WTC11 (cell line): ENCODE measurements at regions not wholly inside any gene's neighbourhood (a gene's known extent, or its start where the extent isn't known, plus 50 kb on each side); places are given as distances from the start of the nearest gene placed in this dataset.

Experiments
- ATAC-seq: fragments of 200-7000 bp; cut with Tn5 transposase; 2 replicates; pipeline ENCODE4 v1.10.0; 2021; ENCODE audit warnings: mild to moderate bottlenecking, moderate library complexity
- CTCF ChIA-PET: fragments of 300-600 bp; sonication (Branson Sonifier 250); formaldehyde crosslinking; loops from one replicate; lab custom pipeline; 2021; ENCODE audit warnings: antibody characterized with exemption; lab: Charles Lee
- POLR2A ChIA-PET: fragments of 350-600 bp; sonication (Branson Sonifier 250); formaldehyde crosslinking; loops from one replicate; lab custom pipeline; 2021; ENCODE audit warnings: antibody characterized with exemption; lab: Charles Lee
- DNase-seq: peaks from one replicate; pipeline ENCODE4 v3.0.0; 2021; ENCODE audit warnings: low spot score
- H3K27ac Mint-ChIP-seq: 2 replicates; pipeline ENCODE4 v1.8.0; 2021; ENCODE audit warnings: mixed read lengths
- H3K27me3 Mint-ChIP-seq: 2 replicates; pipeline ENCODE4 v1.8.0; 2021; ENCODE audit warnings: low read depth, mild to moderate bottlenecking, moderate library complexity, mixed read lengths
- H3K36me3 Mint-ChIP-seq: 2 replicates; pipeline ENCODE4 v1.8.0; 2021; ENCODE audit warnings: mixed read lengths
- H3K4me1 Mint-ChIP-seq: 2 replicates; pipeline ENCODE4 v1.8.0; 2022; ENCODE audit warnings: mixed read lengths
- H3K4me3 Mint-ChIP-seq: 2 replicates; pipeline ENCODE4 v1.8.0; 2021; ENCODE audit warnings: mild to moderate bottlenecking, moderate library complexity, mixed read lengths
- H3K9me3 Mint-ChIP-seq: 2 replicates; pipeline ENCODE4 v1.8.0; 2021; ENCODE audit warnings: mixed read lengths
- ELF4 ChIP-seq: sonication (generic); formaldehyde crosslinking; IDR thresholded peaks from 2 replicates; pipeline ENCODE4 v1.8.1; 2022; ENCODE audit warnings: low read depth, mild to moderate bottlenecking, moderate library complexity, missing genetic modification reagents
- ETV6 ChIP-seq: sonication (generic); formaldehyde crosslinking; IDR thresholded peaks from 2 replicates; pipeline ENCODE4 v1.8.1; 2022; ENCODE audit warnings: mild to moderate bottlenecking, missing genetic modification reagents
- GABPB1 ChIP-seq: sonication (generic); formaldehyde crosslinking; IDR thresholded peaks from 2 replicates; pipeline ENCODE4 v1.8.1; 2023; ENCODE audit warnings: mild to moderate bottlenecking, missing genetic modification reagents
- GTF2I ChIP-seq: fragments of 250-450 bp; sonication (Bioruptor Pico); conservative IDR thresholded peaks from 2 replicates; pipeline ENCODE4 v1.4.0; 2021; ENCODE audit warnings: mild to moderate bottlenecking
- JUN ChIP-seq: sonication (generic); formaldehyde crosslinking; IDR thresholded peaks from 2 replicates; pipeline ENCODE4 v1.8.0; 2023; ENCODE audit warnings: mild to moderate bottlenecking, missing genetic modification reagents
- KAT7 ChIP-seq: sonication (generic); formaldehyde crosslinking; IDR thresholded peaks from 2 replicates; pipeline ENCODE4 v1.8.1; 2023; ENCODE audit warnings: missing genetic modification reagents, mild to moderate bottlenecking, borderline replicate concordance
- MLX ChIP-seq: sonication (generic); formaldehyde crosslinking; IDR thresholded peaks from 2 replicates; pipeline ENCODE4 v1.8.1; 2023; ENCODE audit warnings: mild to moderate bottlenecking, missing genetic modification reagents, moderate library complexity
- MYBL2 ChIP-seq: sonication (generic); formaldehyde crosslinking; IDR thresholded peaks from 2 replicates; pipeline ENCODE4 v1.8.1; 2023; ENCODE audit warnings: mild to moderate bottlenecking, moderate library complexity, missing genetic modification reagents
- NR3C1 ChIP-seq: sonication (generic); formaldehyde crosslinking; conservative IDR thresholded peaks from 2 replicates; pipeline ENCODE4 v1.8.1; 2023; ENCODE audit warnings: low read depth, mild to moderate bottlenecking, missing genetic modification reagents
- SMAD4 ChIP-seq: sonication (generic); formaldehyde crosslinking; IDR thresholded peaks from 2 replicates; pipeline ENCODE4 v1.8.0; 2022; ENCODE audit warnings: mild to moderate bottlenecking, missing genetic modification reagents
- TEAD4 ChIP-seq: sonication (generic); formaldehyde crosslinking; IDR thresholded peaks from 2 replicates; pipeline ENCODE4 v1.8.0; 2022; ENCODE audit warnings: mild to moderate bottlenecking, missing genetic modification reagents
- USF1 ChIP-seq: sonication (generic); formaldehyde crosslinking; IDR thresholded peaks from 2 replicates; pipeline ENCODE4 v1.8.0; 2022; ENCODE audit warnings: mild to moderate bottlenecking, missing genetic modification reagents
- USF2 ChIP-seq: sonication (generic); formaldehyde crosslinking; IDR thresholded peaks from 2 replicates; pipeline ENCODE4 v1.8.1; 2023; ENCODE audit warnings: mild to moderate bottlenecking, missing genetic modification reagents, moderate library complexity
- ZBTB21 ChIP-seq: sonication (generic); formaldehyde crosslinking; IDR thresholded peaks from 2 replicates; pipeline ENCODE4 v1.8.1; 2023; ENCODE audit warnings: mild to moderate bottlenecking, missing genetic modification reagents, borderline replicate concordance
- ZBTB43 ChIP-seq: sonication (generic); formaldehyde crosslinking; IDR thresholded peaks from 2 replicates; pipeline ENCODE4 v1.8.1; 2023; ENCODE audit warnings: mild to moderate bottlenecking, missing genetic modification reagents
- ZNF219 ChIP-seq: sonication (generic); formaldehyde crosslinking; IDR thresholded peaks from 2 replicates; pipeline ENCODE4 v1.8.0; 2023; ENCODE audit warnings: missing genetic modification reagents, mild to moderate bottlenecking, borderline replicate concordance
- ZNF425 ChIP-seq: fragments of 250-450 bp; sonication (Bioruptor Pico); conservative IDR thresholded peaks from 2 replicates; pipeline ENCODE4 v1.9.0; 2021; ENCODE audit warnings: mild to moderate bottlenecking
- ZNF671 ChIP-seq: fragments of 250-450 bp; sonication (Bioruptor Pico); IDR thresholded peaks from 2 replicates; pipeline ENCODE4 v1.8.0; 2021; ENCODE audit warnings: mild to moderate bottlenecking
- ZSCAN18 ChIP-seq: fragments of 250-450 bp; sonication (Bioruptor Pico); IDR thresholded peaks from 2 replicates; pipeline ENCODE4 v2.1.2; 2022; ENCODE audit warnings: mild to moderate bottlenecking, moderate library complexity
- TF ChIP-seq, protein P1 (sequence below): sonication (generic); formaldehyde crosslinking; conservative IDR thresholded peaks from 2 replicates; pipeline ENCODE4 v1.8.1; 2022; ENCODE audit warnings: mild to moderate bottlenecking, missing genetic modification reagents
- TF ChIP-seq, protein P2 (sequence below): sonication (generic); formaldehyde crosslinking; conservative IDR thresholded peaks from 2 replicates; pipeline ENCODE4 v1.8.1; 2023; ENCODE audit warnings: mild to moderate bottlenecking, low read depth, missing genetic modification reagents, moderate library complexity

DNA sequence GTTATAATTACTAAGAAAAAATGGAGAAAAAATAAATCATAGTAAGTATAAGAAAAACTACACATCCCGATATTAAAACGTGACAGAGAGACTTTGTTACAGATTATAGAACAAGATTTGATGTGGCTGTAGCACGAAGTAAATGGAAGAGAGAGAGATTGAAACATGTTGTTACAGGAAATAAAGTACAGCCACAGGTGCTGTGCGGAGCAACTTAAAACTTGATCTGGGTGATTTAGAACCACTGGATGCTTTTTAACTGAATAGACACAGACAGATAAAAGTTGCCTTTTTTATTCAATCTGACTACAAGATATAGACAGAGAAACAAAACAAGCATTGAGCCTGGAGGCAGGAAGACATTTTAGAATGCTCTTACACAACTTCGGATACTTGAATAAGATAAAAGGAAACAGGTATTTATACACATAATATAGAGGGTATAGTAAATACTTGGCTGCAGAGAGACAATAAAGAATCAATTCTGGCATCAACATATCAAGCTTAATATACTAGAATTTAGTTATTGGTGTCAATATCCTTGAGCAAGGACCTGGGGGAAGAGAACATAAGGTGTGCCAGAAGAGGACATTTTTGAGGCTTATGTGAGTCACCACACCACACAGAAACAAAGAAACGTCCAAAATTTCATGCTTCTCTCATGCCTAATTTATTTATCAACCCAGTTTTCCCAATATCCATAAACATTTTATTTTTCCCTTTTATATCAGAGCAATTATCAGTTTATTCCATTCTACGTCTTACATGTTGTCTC lies 548.5 kb downstream of the SLITRK1 start:
- DNase-seq (no peak), ATAC-seq (no peak)
- H3K4me1 Mint-ChIP-seq, result no peaks in the 10 kb centered on the region
- no peaks in the 10 kb centered on the region for H3K36me3 Mint-ChIP-seq
- H3K9me3 Mint-ChIP-seq, result no peaks in the 10 kb centered on the region
- CTCF ChIA-PET, result no interaction called here
- H3K27me3 Mint-ChIP-seq, result no peaks in the 10 kb centered on the region
- H3K4me3 Mint-ChIP-seq, result no peak overlapping the region
- TF ChIP-seq KAT7 (no peak), USF2 (CRISPR knock-in tag) (no peak), ETV6 (CRISPR knock-in tag) (no peak), ZNF671 (CRISPR knock-in tag) (no peak), ZSCAN18 (CRISPR knock-in tag) (no peak), ELF4 (CRISPR knock-in tag) (no peak), SMAD4 (CRISPR knock-in tag) (no peak), MLX (no peak), TEAD4 (no peak), GABPB1 (CRISPR knock-in tag) (no peak), USF1 (CRISPR knock-in tag) (no peak), JUN (no peak), NR3C1 (CRISPR knock-in tag) (no peak)
- TF ChIP-seq, protein P1, sequence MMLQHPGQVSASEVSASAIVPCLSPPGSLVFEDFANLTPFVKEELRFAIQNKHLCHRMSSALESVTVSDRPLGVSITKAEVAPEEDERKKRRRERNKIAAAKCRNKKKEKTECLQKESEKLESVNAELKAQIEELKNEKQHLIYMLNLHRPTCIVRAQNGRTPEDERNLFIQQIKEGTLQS, result no peak
- TF ChIP-seq, protein P2, sequence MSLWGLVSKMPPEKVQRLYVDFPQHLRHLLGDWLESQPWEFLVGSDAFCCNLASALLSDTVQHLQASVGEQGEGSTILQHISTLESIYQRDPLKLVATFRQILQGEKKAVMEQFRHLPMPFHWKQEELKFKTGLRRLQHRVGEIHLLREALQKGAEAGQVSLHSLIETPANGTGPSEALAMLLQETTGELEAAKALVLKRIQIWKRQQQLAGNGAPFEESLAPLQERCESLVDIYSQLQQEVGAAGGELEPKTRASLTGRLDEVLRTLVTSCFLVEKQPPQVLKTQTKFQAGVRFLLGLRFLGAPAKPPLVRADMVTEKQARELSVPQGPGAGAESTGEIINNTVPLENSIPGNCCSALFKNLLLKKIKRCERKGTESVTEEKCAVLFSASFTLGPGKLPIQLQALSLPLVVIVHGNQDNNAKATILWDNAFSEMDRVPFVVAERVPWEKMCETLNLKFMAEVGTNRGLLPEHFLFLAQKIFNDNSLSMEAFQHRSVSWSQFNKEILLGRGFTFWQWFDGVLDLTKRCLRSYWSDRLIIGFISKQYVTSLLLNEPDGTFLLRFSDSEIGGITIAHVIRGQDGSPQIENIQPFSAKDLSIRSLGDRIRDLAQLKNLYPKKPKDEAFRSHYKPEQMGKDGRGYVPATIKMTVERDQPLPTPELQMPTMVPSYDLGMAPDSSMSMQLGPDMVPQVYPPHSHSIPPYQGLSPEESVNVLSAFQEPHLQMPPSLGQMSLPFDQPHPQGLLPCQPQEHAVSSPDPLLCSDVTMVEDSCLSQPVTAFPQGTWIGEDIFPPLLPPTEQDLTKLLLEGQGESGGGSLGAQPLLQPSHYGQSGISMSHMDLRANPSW (CRISPR knock-in tag), result no peak
- H3K27ac Mint-ChIP-seq, result no peak overlapping the region
- POLR2A ChIA-PET, result no interaction called here

GRCh38 chr13:83332751-83333150 lies 549.5 kb downstream of the SLITRK1 start:
- no peak overlapping the region for H3K4me3 Mint-ChIP-seq
- no peaks in the 10 kb centered on the region for H3K4me1 Mint-ChIP-seq
- POLR2A ChIA-PET, result no interaction called here
- DNase-seq, result no peak
- CTCF ChIA-PET, result no interaction called here
- no peak overlapping the region for H3K27ac Mint-ChIP-seq
- H3K27me3 Mint-ChIP-seq, result no peaks in the 10 kb centered on the region
- no peaks in the 10 kb centered on the region for H3K36me3 Mint-ChIP-seq
- H3K9me3 Mint-ChIP-seq, result no peaks in the 10 kb centered on the region
- ATAC-seq, result no peak
- TF ChIP-seq ZNF219 (CRISPR knock-in tag) (no peak), ZBTB43 (CRISPR knock-in tag) (no peak), ZBTB21 (no peak), ZNF425 (CRISPR knock-in tag) (no peak), GTF2I (CRISPR knock-in tag) (no peak), MYBL2 (CRISPR knock-in tag) (no peak)
- TF ChIP-seq, protein P2 (CRISPR knock-in tag), result no peak
